ENCODE measurements at regions not wholly inside any gene's neighbourhood (a gene's known extent, or its start where the extent isn't known, plus 50 kb on each side); places are given as distances from the start of the nearest gene placed in this dataset.

DNA sequence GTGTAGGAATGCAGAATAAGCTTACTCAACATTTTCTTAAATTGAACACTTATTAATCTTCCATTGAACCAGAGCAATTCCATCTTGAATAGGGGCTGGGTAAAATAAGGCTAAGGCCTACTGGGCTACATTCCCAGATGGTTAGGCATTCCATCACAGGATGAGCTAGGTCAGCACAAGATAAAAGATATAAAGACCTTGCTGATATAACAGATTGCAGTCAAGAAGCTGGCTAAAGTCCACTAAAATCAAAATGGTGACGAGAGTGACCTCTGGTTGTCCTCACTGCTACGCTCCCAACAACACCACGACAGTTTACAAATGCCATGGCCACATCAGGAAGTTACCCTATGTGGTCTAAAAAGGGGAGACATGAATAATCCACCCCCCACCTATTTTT, 156.1 kb downstream of the NXNL2 start:
- TF ChIP-seq, protein P1, sequence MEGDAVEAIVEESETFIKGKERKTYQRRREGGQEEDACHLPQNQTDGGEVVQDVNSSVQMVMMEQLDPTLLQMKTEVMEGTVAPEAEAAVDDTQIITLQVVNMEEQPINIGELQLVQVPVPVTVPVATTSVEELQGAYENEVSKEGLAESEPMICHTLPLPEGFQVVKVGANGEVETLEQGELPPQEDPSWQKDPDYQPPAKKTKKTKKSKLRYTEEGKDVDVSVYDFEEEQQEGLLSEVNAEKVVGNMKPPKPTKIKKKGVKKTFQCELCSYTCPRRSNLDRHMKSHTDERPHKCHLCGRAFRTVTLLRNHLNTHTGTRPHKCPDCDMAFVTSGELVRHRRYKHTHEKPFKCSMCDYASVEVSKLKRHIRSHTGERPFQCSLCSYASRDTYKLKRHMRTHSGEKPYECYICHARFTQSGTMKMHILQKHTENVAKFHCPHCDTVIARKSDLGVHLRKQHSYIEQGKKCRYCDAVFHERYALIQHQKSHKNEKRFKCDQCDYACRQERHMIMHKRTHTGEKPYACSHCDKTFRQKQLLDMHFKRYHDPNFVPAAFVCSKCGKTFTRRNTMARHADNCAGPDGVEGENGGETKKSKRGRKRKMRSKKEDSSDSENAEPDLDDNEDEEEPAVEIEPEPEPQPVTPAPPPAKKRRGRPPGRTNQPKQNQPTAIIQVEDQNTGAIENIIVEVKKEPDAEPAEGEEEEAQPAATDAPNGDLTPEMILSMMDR (conservative IDR thresholded peaks at IDR 0.05) = no peak
- H2AFZ ChIP-seq (ENCODE audit: low read length) = no peak overlapping the region
- Mint-ChIP-seq H3K27me3 (ENCODE audit: low read depth) (peaks cover 1% of the 10 kb centered on the region; the same call in 1 of the 2 replicates), H3K4me1 (no peaks in the 10 kb centered on the region), H3K9me3 (peaks cover 18 to 42% of the 10 kb centered on the region in 2 experiments), H3K27ac (no peak overlapping the region), H3K4me3 (no peak overlapping the region), H3K36me3 (ENCODE audit: insufficient read depth in 1 of 3, low read depth in 3 of 3) (peaks cover 0 to 3% (median 2%) of the 10 kb centered on the region in 3 experiments; a peak in 4 of 7 replicates)
- no peak overlapping the region for H3T11ph ChIP-seq (ENCODE audit: low read length)
- H3K9me3 ChIP-seq (ENCODE audit: control insufficient read depth, low read depth, low read length) = no peaks in the 10 kb centered on the region
- no peak overlapping the region for H4K8ac ChIP-seq (replicated peaks; ENCODE audit: insufficient read length, low read depth, low read length)
- H3K9ac ChIP-seq (ENCODE audit: extremely low read depth, insufficient read length, low read length) = no peak overlapping the region
- H2BK15ac ChIP-seq (ENCODE audit: low read depth, low read length) = no peak overlapping the region
- H3K14ac ChIP-seq (ENCODE audit: insufficient read depth, low read length) = no peak overlapping the region
- H2BK20ac ChIP-seq (ENCODE audit: low read depth, low read length, poor library complexity, severe bottlenecking) = no peak overlapping the region
- H3K4me2 ChIP-seq (ENCODE audit: insufficient read depth, insufficient read length, low read length) = no peak overlapping the region
- WGBS (ENCODE audit: extremely low coverage, insufficient read length, low lambda C conversion rate) = no CpG with 5 or more reads among the region's 3 CpGs
- no peak for DNase-seq
- no peak overlapping the region for H2BK12ac ChIP-seq (ENCODE audit: insufficient read length, low read depth, low read length)
- no peaks in the 10 kb centered on the region; the same call in 1 of the 2 replicates for H3K79me2 ChIP-seq (ENCODE audit: insufficient read depth, low read length)
- no peaks in the 10 kb centered on the region for H3K23me2 ChIP-seq (ENCODE audit: insufficient read length, low read depth, low read length, poor library complexity, severe bottlenecking)
- no peak overlapping the region for H2AK5ac ChIP-seq (ENCODE audit: insufficient read length, low read length)
- no peaks in the 10 kb centered on the region for H4K20me1 ChIP-seq (ENCODE audit: control insufficient read depth, insufficient read depth, insufficient read length)
- no peak overlapping the region for H2BK120ac ChIP-seq (ENCODE audit: low read depth, low read length, poor library complexity, severe bottlenecking)
- H3K18ac ChIP-seq (ENCODE audit: insufficient read length, low read depth, low read length) = no peak overlapping the region
- H3K79me1 ChIP-seq (ENCODE audit: insufficient read depth, low read depth, low read length, poor library complexity, severe bottlenecking) = no peaks in the 10 kb centered on the region
- H3K27me3 ChIP-seq (ENCODE audit: insufficient read depth, low read length) = no peaks in the 10 kb centered on the region
- no peak overlapping the region for H4K91ac ChIP-seq (ENCODE audit: insufficient read length, low read depth, low read length)
- H3K27ac ChIP-seq (ENCODE audit: insufficient read length, low read depth, low read length) = no peak overlapping the region
- H3K23ac ChIP-seq (ENCODE audit: insufficient read length, low read depth, low read length) = no peak overlapping the region
- no peak overlapping the region for H2BK5ac ChIP-seq (ENCODE audit: insufficient read length, low read length)
- no peaks in the 10 kb centered on the region for H3K4me1 ChIP-seq (ENCODE audit: insufficient read depth, low read length)
- H3K4ac ChIP-seq (ENCODE audit: low read depth, low read length) = no peak overlapping the region
- no peak overlapping the region for H3K56ac ChIP-seq (ENCODE audit: insufficient read length, low read depth, low read length)
- no peak overlapping the region for H4K5ac ChIP-seq (ENCODE audit: insufficient read length, low read depth, low read length)

All from H9 (cell line).